HG03175 (cell line): ENCODE measurements at regions not wholly inside any gene's neighbourhood (a gene's known extent, or its start where the extent isn't known, plus 50 kb on each side); places are given as distances from the start of the nearest gene placed in this dataset.

ENCODE experiments used
- ATAC-seq: cut with Tn5 transposase; IDR thresholded peaks from one replicate; pipeline ENCODE4 v1.9.1; 2021; ENCODE audit warnings: mild to moderate bottlenecking, moderate library complexity; ENCODE audit not compliant: unreplicated experiment

GRCh38 chr2:15701341-15701907, 109.8 kb downstream of the DDX1 start:
- ATAC-seq, result no peak

GRCh38 chr2:15701991-15702390, 110.3 kb downstream of the DDX1 start:
- no peak for ATAC-seq

GRCh38 chr2:15702452-15702851, 110.8 kb downstream of the DDX1 start:
- ATAC-seq, result no peak

GRCh38 chr2:15703365-15703869, 111.7 kb downstream of the DDX1 start:
- ATAC-seq, result no peak

GRCh38 chr2:15704086-15704787, 112.6 kb downstream of the DDX1 start:
- ATAC-seq, result no peak

GRCh38 chr2:15704788-15705115, 113.1 kb downstream of the DDX1 start:
- no peak for ATAC-seq

GRCh38 chr2:15705310-15705709, 113.6 kb downstream of the DDX1 start:
- ATAC-seq, result no peak

- no peak for ATAC-seq
Measured at GRCh38 chr2:15705839-15706386, 114.2 kb downstream of the DDX1 start.

- no peak for ATAC-seq
Measured at GRCh38 chr2:15706424-15706823, 114.8 kb downstream of the DDX1 start.

- no peak for ATAC-seq
Measured at GRCh38 chr2:15706986-15707632, 115.4 kb downstream of the DDX1 start.

GRCh38 chr2:15708161-15708560, 116.5 kb downstream of the DDX1 start:
- ATAC-seq, result no peak

GRCh38 chr2:15708865-15709820, 117.5 kb downstream of the DDX1 start:
- no peak for ATAC-seq

- no peak for ATAC-seq
Measured at GRCh38 chr2:15711126-15711860, 119.6 kb downstream of the DDX1 start.

GRCh38 chr2:15712551-15713342, 121.1 kb downstream of the DDX1 start:
- ATAC-seq, result no peak

GRCh38 chr2:15713475-15713874, 121.8 kb downstream of the DDX1 start:
- no peak for ATAC-seq

- ATAC-seq, result no peak
Measured at GRCh38 chr2:15714002-15714401, 122.3 kb downstream of the DDX1 start.

GRCh38 chr2:15714609-15715008, 122.9 kb downstream of the DDX1 start:
- ATAC-seq, result no peak

- ATAC-seq, result no peak
Measured at GRCh38 chr2:15715596-15715995, 123.9 kb downstream of the DDX1 start.
